Stomach (tissue), 8 donors: ENCODE measurements at regions not wholly inside any gene's neighbourhood (a gene's known extent, or its start where the extent isn't known, plus 50 kb on each side); places are given as distances from the start of the nearest gene placed in this dataset.

Source experiments
- DNase-seq, 2 donors: peaks; one replicate each; pipeline versions ENCODE4 v3.0.0 to v3.0.0-alpha.2; 2013 to 2019
- H3K27ac ChIP-seq, 5 donors: fragments of 200-600 bp in 4 of 5; sonication (generic) in 4 of 5; one replicate each; pipeline ENCODE4 v1.5.1; 2013 to 2019; ENCODE audit warnings: mild to moderate bottlenecking in 1 of 5, moderate library complexity in 1 of 5
- H3K27me3 ChIP-seq, 3 donors: fragments of 200-600 bp; sonication (generic); one replicate each; pipeline ENCODE4 v1.5.1; 2017 to 2019; ENCODE audit warnings: mixed run types in 1 of 3
- H3K36me3 ChIP-seq, 4 donors: fragments of 200-600 bp; sonication (generic); 1 replicate in 3 of 4; 2 replicates in 1 of 4; pipeline ENCODE4 v1.5.1; 2016 to 2019
- H3K4me1 ChIP-seq, 4 donors: fragments of 200-600 bp; sonication (generic); one replicate each; pipeline ENCODE4 v1.5.1; 2016 to 2019
- H3K4me3 ChIP-seq, 4 donors: fragments of 200-600 bp; sonication (generic) in 3 of 4; one replicate each; pipeline ENCODE4 v1.5.1; 2016 to 2019; ENCODE audit warnings: mild to moderate bottlenecking in 1 of 4
- H3K9me3 ChIP-seq, 4 donors: fragments of 200-600 bp; sonication (generic); one replicate each; pipeline ENCODE4 v1.5.1; 2016 to 2019
- EP300 ChIP-seq: sonication (generic); formaldehyde crosslinking; IDR thresholded peaks from one replicate; pipeline ENCODE4 v1.6.1; 2017; ENCODE audit warnings: antibody characterized with exemption
- POLR2A ChIP-seq, 4 donors: fragments of 450-650 bp; IDR thresholded peaks; one replicate each; pipeline ENCODE4 v1.6.1; 2016; ENCODE audit warnings: antibody characterized with exemption in 4 of 4, control low read depth in 2 of 4, mild to moderate bottlenecking in 1 of 4, moderate library complexity in 1 of 4
- POLR2AphosphoS5 ChIP-seq, 3 donors: sonication (generic); formaldehyde crosslinking; IDR thresholded peaks; one replicate each; pipeline ENCODE4 v1.6.1; 2016; ENCODE audit warnings: antibody characterized with exemption in 3 of 3
- WGBS, 5 donors: extraction: QIAGEN DNeasy Blood & Tissue Kit in 3 of 5; methylation state at CpG; one replicate each; pipeline versions ENCODE4 v1.1.5 to v1.1.7; 2013 to 2018; 5-methylcytosine and 5-hydroxymethylcytosine counted together
- intact Hi-C: fragments of 100-400 bp; cut with DNase I; formaldehyde crosslinking; loops from one replicate; pipeline ENCODE4 v1.15.1; 2023; ENCODE audit warnings: low total_unique reads
- TF ChIP-seq, protein P1 (sequence below), 7 experiments: fragments of 450-650 bp in 4 of 7; fragments of 200-600 bp in 3 of 7; sonication (generic) in 3 of 7; IDR thresholded peaks; one replicate each; pipeline ENCODE4 v1.5.1; 2016 to 2019; ENCODE audit warnings: antibody characterized with exemption in 7 of 7, control low read depth in 2 of 7, mild to moderate bottlenecking in 1 of 7
- donor health status: healthy with polysubstance abuse.
- donor health status: Bipolar disorder and iron deficiency.
- donor health status: healthy.

DNA sequence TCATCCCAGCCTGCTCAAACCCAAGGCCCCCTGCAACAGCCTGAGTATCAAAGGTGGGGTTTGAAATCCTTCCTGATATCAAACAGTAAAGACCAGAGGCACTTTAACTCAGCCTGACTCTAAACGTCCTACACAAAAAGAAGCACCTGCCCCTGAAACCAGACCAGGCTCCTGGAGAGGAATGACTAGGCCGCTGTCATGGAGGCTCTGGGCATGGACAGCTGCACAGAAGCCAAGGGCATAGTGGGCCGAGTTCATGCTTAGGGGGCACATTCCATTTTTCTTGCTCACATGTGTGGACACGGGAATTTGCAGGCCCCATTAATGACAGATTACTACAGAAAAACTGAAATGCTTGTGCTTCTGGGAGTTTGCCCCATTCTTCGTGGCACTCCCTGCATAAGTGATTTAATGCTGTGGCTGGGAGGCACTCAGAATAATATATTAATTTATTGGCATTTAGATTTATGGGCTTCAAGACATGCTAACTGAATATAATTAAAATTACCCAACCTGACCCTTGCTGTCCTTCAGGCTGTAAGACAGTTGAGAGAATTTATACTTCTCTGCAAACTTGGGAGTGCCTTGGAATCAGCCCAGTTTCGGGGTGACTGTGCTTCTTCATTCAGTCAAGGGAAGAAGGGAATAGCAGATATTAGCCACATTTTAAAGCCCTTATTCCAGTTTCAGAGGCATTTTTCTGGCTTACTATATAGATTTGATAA, 105.5 kb downstream of the GYPC start:
- Histone ChIP-seq H3K4me1 (no peaks in the 10 kb centered on the region), H3K4me3 (no peak overlapping the region), H3K9me3 (no peaks in the 10 kb centered on the region), H3K27ac (no peak overlapping the region), H3K27me3 (no peaks in the 10 kb centered on the region), H3K36me3 (no peaks in the 10 kb centered on the region)
- DNase-seq, result no peak
- intact Hi-C loops, result no loop called here
- WGBS, 5 donors, result 81 to 85% (median 82%) methylated on average over 6 of the region's 6 CpGs
- TF ChIP-seq, protein P1, sequence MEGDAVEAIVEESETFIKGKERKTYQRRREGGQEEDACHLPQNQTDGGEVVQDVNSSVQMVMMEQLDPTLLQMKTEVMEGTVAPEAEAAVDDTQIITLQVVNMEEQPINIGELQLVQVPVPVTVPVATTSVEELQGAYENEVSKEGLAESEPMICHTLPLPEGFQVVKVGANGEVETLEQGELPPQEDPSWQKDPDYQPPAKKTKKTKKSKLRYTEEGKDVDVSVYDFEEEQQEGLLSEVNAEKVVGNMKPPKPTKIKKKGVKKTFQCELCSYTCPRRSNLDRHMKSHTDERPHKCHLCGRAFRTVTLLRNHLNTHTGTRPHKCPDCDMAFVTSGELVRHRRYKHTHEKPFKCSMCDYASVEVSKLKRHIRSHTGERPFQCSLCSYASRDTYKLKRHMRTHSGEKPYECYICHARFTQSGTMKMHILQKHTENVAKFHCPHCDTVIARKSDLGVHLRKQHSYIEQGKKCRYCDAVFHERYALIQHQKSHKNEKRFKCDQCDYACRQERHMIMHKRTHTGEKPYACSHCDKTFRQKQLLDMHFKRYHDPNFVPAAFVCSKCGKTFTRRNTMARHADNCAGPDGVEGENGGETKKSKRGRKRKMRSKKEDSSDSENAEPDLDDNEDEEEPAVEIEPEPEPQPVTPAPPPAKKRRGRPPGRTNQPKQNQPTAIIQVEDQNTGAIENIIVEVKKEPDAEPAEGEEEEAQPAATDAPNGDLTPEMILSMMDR (IDR thresholded peaks at IDR 0.05), result no peak
- TF ChIP-seq POLR2A (IDR thresholded peaks at IDR 0.05), result no peak
- no peak for TF ChIP-seq POLR2AphosphoS5 (IDR thresholded peaks at IDR 0.05)
- TF ChIP-seq EP300, result no peak

DNA sequence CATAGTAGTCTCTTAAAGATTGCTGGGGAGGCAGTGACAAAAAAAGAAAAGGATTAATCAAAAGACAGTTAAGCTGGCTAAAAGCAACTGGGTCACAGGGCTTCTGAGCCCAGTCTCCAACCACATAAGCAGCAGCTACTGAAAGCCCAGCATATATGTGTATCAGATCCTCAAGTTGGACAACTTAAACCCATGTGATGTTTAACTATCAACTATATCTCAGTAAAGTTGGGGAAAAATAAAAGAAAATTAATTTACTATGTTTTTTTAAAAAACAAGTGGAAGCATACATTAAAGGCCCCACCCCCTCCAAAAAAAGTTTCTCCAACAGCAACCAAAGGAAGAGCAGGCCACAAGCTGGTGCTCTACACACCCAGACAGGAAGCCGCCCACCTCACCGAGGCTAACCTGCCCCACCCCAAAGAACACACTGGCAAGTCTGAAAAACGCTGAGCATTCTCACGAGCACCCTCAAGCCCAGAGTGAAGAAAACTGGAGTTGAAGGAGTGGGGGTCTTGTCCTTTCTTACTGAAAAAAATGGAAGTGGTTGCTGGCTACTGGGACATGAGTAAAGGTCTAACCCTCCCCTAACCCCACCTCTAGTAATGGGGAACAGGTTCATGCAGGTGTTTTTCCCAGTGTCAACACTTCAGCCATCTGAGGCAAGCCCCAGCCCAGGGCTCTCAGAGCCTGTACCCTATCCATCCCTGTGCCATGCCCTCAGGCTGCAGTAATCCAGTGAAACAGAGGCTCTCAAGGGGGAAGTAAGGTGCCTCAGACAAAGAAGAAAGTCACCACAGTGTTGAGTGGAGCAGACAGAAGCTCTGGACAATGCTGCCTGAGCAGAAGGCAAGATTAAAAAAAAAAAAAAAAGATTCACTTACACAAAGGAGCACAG, 106.3 kb downstream of the GYPC start:
- Histone ChIP-seq H3K36me3 (no peaks in the 10 kb centered on the region), H3K4me3 (no peak overlapping the region), H3K27ac (no peak overlapping the region), H3K27me3 (peaks cover 0 to 8% (median 0%) of the 10 kb centered on the region in 3 donors), H3K9me3 (no peaks in the 10 kb centered on the region), H3K4me1 (no peaks in the 10 kb centered on the region)
- intact Hi-C loops, result no loop called here
- TF ChIP-seq, protein P1 (IDR thresholded peaks at IDR 0.05), result no peak
- TF ChIP-seq EP300 (no peak), POLR2A (IDR thresholded peaks at IDR 0.05) (no peak), POLR2AphosphoS5 (IDR thresholded peaks at IDR 0.05) (no peak)
- 66 to 77% (median 73%) methylated on average over 4 of the region's 4 CpGs for WGBS, 5 donors
- DNase-seq, result peak in 1 of 2 donors; percentile 32

DNA sequence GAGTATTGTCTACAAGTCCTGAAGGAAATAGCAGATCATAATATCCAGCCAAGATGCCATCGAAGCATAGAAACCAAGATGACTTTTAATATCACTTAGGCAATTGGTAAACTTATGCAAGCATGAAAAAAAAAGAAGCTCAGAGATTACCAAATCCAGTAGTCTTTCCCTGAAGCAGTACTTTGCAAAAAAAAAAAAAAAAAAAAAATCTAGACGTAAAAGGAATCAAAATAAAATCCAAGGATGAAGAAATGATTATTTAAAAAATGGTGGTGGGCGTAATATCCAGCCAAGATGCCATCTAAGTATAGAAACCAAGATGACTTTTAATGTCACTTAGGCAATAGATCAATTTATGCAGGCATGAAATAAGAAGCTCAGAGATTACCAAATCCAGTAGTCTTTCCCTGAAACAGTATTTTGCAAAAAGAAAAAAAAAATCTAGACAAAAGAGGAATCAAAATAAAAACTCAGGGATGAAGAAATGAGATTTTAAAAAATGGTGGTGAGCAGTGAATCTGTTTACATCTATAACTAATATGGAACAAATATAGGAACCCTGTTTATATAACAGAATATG, 108.8 kb downstream of the GYPC start:
- Histone ChIP-seq H3K27me3 (peaks cover 0 to 23% (median 0%) of the 10 kb centered on the region in 3 donors), H3K9me3 (no peaks in the 10 kb centered on the region), H3K4me3 (no peak overlapping the region), H3K27ac (no peak overlapping the region), H3K4me1 (no peaks in the 10 kb centered on the region), H3K36me3 (no peaks in the 10 kb centered on the region)
- intact Hi-C loops, result no loop called here
- no peak for TF ChIP-seq POLR2AphosphoS5 (IDR thresholded peaks at IDR 0.05)
- no peak for TF ChIP-seq EP300
- TF ChIP-seq POLR2A (IDR thresholded peaks at IDR 0.05), result no peak
- TF ChIP-seq, protein P1 (IDR thresholded peaks at IDR 0.05), result no peak
- WGBS, 5 donors, result 68 to 81% (median 77%) methylated on average over 3 of the region's 3 CpGs
- DNase-seq, result no peak

DNA sequence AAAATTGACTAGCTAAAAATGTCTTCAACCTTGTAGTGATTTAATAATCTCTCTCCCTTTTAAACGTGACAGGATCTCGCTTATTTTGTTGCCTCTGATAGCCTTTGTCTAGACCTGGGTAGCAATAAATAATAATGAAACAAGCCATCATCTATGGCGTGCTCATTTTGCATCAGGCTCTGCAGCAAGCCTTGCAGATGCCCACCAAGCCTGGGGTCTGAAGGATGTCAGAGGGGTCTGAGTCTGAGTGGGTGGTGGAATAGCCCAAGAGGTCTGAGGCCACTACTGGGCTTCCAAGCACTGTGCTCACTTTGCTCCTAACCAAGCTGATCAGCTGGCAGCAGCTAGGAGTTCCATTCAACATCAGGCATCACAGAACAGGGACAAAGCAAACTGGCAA, 109.4 kb downstream of the GYPC start:
- DNase-seq, result no peak
- Histone ChIP-seq H3K9me3 (no peaks in the 10 kb centered on the region), H3K4me1 (no peaks in the 10 kb centered on the region), H3K27me3 (peaks cover 0 to 23% (median 0%) of the 10 kb centered on the region in 3 donors), H3K27ac (no peak overlapping the region), H3K4me3 (no peak overlapping the region), H3K36me3 (no peaks in the 10 kb centered on the region)
- TF ChIP-seq EP300 (no peak), POLR2A (IDR thresholded peaks at IDR 0.05) (no peak), POLR2AphosphoS5 (IDR thresholded peaks at IDR 0.05) (no peak)
- TF ChIP-seq, protein P1 (IDR thresholded peaks at IDR 0.05), result no peak
- WGBS, 5 donors, result 70 to 81% (median 72%) methylated on average over 3 of the region's 3 CpGs
- intact Hi-C loops, result no loop called here
